ENCODE measurements at regions not wholly inside any gene's neighbourhood (a gene's known extent, or its start where the extent isn't known, plus 50 kb on each side); places are given as distances from the start of the nearest gene placed in this dataset.

DNA sequence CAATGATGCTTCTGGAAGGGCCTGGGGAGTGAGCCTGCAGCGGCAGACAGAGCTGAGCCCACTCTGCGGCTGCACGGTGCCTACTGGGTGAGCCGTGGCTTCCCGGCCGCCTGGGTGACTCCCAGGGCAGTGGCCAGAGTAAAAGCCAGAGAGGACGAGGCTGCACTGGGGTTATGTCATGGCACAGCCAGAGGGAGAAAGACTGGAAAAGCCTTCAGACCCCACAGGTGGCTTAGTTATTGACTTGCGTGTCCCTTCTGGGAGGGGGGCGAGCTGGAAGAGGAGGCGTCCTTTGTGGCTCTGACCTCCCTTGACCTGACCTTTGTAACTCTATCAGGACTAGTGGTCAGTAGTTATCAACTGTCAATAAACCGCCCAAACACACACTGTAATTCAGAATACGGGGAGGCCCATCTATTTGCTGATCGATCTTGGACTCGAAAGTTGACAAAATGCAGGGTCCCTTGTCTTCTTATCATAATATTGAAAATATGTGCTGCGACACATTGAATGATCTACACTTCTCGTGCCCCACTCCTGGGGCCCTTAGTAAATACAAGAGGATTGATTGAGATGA is 385.9 kb upstream of the ZFHX3 start:
- TF ChIP-seq, protein P1, sequence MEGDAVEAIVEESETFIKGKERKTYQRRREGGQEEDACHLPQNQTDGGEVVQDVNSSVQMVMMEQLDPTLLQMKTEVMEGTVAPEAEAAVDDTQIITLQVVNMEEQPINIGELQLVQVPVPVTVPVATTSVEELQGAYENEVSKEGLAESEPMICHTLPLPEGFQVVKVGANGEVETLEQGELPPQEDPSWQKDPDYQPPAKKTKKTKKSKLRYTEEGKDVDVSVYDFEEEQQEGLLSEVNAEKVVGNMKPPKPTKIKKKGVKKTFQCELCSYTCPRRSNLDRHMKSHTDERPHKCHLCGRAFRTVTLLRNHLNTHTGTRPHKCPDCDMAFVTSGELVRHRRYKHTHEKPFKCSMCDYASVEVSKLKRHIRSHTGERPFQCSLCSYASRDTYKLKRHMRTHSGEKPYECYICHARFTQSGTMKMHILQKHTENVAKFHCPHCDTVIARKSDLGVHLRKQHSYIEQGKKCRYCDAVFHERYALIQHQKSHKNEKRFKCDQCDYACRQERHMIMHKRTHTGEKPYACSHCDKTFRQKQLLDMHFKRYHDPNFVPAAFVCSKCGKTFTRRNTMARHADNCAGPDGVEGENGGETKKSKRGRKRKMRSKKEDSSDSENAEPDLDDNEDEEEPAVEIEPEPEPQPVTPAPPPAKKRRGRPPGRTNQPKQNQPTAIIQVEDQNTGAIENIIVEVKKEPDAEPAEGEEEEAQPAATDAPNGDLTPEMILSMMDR (IDR thresholded peaks at IDR 0.05; ENCODE audit: low read depth, low read length), result no peak
- no peak for TF ChIP-seq EZH2phosphoT487 (IDR thresholded peaks at IDR 0.05; ENCODE audit: low read depth)
